Lower leg skin (tissue), 4 donors: ENCODE measurements at regions not wholly inside any gene's neighbourhood (a gene's known extent, or its start where the extent isn't known, plus 50 kb on each side); places are given as distances from the start of the nearest gene placed in this dataset.

Experiments
- DNase-seq, 2 donors: peaks; one replicate each; pipeline ENCODE4 v3.0.0-alpha.2; 2019; ENCODE audit warnings: low spot score in 2 of 2
- H3K4me3 ChIP-seq: fragments of 200-600 bp; sonication (generic); 2 replicates; pipeline ENCODE4 v1.5.1; 2017; ENCODE audit warnings: mild to moderate bottlenecking, low read depth; ENCODE audit not compliant: poor library complexity, severe bottlenecking
- POLR2A ChIP-seq, 2 donors: fragments of 450-650 bp; IDR thresholded peaks; one replicate each; pipeline ENCODE4 v1.6.1; 2016 to 2017; ENCODE audit warnings: antibody characterized with exemption in 2 of 2, mild to moderate bottlenecking in 1 of 2, moderate library complexity in 1 of 2
- WGBS, 2 donors: methylation state at CpG; one replicate each; pipeline ENCODE4 v1.1.5; 2018; 5-methylcytosine and 5-hydroxymethylcytosine counted together
- intact Hi-C: fragments of 100-400 bp; cut with DNase I; formaldehyde crosslinking; loops from one replicate; pipeline ENCODE4 v1.15.0; 2023; ENCODE audit warnings: low total_unique reads
- TF ChIP-seq, protein P1 (sequence below), 3 donors: fragments of 450-650 bp; IDR thresholded peaks; one replicate each; pipeline ENCODE4 v1.5.1; 2016; ENCODE audit warnings: antibody characterized with exemption in 3 of 3, mild to moderate bottlenecking in 3 of 3, moderate library complexity in 2 of 3

GRCh38 chr10:3361640-3362039, 189.1 kb upstream of the PITRM1 start:
- no peak for TF ChIP-seq POLR2A (IDR thresholded peaks at IDR 0.05)
- TF ChIP-seq, protein P1, sequence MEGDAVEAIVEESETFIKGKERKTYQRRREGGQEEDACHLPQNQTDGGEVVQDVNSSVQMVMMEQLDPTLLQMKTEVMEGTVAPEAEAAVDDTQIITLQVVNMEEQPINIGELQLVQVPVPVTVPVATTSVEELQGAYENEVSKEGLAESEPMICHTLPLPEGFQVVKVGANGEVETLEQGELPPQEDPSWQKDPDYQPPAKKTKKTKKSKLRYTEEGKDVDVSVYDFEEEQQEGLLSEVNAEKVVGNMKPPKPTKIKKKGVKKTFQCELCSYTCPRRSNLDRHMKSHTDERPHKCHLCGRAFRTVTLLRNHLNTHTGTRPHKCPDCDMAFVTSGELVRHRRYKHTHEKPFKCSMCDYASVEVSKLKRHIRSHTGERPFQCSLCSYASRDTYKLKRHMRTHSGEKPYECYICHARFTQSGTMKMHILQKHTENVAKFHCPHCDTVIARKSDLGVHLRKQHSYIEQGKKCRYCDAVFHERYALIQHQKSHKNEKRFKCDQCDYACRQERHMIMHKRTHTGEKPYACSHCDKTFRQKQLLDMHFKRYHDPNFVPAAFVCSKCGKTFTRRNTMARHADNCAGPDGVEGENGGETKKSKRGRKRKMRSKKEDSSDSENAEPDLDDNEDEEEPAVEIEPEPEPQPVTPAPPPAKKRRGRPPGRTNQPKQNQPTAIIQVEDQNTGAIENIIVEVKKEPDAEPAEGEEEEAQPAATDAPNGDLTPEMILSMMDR (IDR thresholded peaks at IDR 0.05) = no peak
- intact Hi-C loops = no loop called here
- 84 to 98% methylated on average over 3 of the region's 3 CpGs for WGBS, 2 donors
- DNase-seq = no peak
- H3K4me3 ChIP-seq = no peak overlapping the region

GRCh38 chr10:3357737-3358136, 185.2 kb upstream of the PITRM1 start:
- no peak overlapping the region for H3K4me3 ChIP-seq
- 84% methylated on average over 4 of the region's 4 CpGs for WGBS, 2 donors
- intact Hi-C loops = no loop called here
- no peak for DNase-seq
- no peak for TF ChIP-seq POLR2A (IDR thresholded peaks at IDR 0.05)
- TF ChIP-seq, protein P1 (IDR thresholded peaks at IDR 0.05) = no peak

DNA sequence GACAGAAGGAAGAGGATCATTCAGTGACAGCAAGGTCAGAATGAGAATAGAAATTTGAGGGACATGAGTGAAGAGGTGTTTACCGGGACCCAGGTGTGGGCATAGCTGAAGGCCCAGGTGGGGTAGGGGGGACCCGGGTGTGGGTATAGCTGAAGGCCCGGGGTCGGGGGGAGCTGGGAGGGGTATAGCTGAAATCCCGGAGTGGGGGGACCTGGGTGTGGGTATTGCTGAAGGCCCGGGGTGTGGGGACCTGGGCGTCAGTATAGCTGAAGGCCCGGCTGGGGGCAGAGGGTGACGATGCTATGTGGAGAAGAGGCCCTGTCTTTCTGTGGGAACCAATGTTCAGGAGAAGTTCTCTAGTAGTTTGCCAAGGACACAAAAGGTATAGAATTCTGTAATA, 183.0 kb upstream of the PITRM1 start:
- DNase-seq = no peak
- H3K4me3 ChIP-seq = no peak overlapping the region
- TF ChIP-seq, protein P1 (IDR thresholded peaks at IDR 0.05) = no peak
- TF ChIP-seq POLR2A (IDR thresholded peaks at IDR 0.05) = no peak
- WGBS, 2 donors = 93 to 94% methylated on average over 9 of the region's 9 CpGs
- intact Hi-C loops = no loop called here

- DNase-seq = no peak
- intact Hi-C loops = no loop called here
- TF ChIP-seq POLR2A (IDR thresholded peaks at IDR 0.05) = no peak
- TF ChIP-seq, protein P1 (IDR thresholded peaks at IDR 0.05) = no peak
- WGBS, 2 donors = 93 to 97% methylated on average over 3 of the region's 3 CpGs
- no peak overlapping the region for H3K4me3 ChIP-seq
These were observed 181.8 kb upstream of the PITRM1 start for GRCh38 chr10:3354174-3354900.

DNA sequence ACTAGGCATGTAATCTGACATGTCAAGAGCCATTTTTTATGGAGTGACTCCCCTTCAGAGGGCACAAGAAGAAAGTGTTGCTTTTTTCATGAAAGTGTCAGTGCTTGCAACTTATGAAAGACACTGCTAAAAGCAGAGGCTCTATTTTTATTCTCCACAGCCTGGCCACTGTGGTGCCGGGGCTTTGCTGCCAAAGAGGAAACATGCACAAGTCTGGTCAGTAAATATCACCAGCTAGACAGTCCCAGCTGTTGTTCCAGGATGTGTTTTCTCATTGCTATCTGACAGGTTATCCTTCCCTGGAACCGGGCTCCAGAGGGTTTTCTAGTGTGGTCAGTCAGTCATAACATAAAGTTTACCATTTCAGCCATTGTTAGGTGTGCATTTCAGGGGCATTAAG, 180.7 kb upstream of the PITRM1 start:
- no peak overlapping the region for H3K4me3 ChIP-seq
- TF ChIP-seq, protein P1 (IDR thresholded peaks at IDR 0.05) = no peak
- no peak for TF ChIP-seq POLR2A (IDR thresholded peaks at IDR 0.05)
- no peak for DNase-seq
- 47 to 57% methylated on average over 2 of the region's 2 CpGs for WGBS, 2 donors
- intact Hi-C loops = no loop called here
